ENCODE measurements at regions not wholly inside any gene's neighbourhood (a gene's known extent, or its start where the extent isn't known, plus 50 kb on each side); places are given as distances from the start of the nearest gene placed in this dataset.

- no peak for DNase-seq
Observed at GRCh38 chr9:13744261-13744901, 464.9 kb upstream of the MPDZ start.

- DNase-seq, result no peak
Observed at GRCh38 chr9:13737885-13738284, 458.4 kb upstream of the MPDZ start.

DNA sequence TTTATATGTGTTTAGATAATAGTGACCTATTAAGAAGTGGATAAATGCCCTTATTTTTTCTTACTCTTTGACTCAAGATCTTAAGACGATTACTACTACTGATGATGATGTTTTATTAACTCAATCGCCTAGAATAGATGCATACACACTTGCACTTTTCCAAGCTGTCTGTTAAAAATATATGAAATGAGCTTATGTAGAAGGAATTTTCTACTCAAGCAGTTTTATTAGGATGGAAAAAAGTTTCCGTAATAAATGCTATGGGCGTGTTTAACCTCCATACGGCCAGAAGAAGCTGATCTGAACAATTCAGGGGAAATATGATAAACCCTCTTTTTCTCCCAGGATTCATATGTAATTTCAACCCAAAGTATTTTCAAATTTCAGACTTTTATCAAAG is 455.7 kb upstream of the MPDZ start:
- DNase-seq, result no peak

DNA sequence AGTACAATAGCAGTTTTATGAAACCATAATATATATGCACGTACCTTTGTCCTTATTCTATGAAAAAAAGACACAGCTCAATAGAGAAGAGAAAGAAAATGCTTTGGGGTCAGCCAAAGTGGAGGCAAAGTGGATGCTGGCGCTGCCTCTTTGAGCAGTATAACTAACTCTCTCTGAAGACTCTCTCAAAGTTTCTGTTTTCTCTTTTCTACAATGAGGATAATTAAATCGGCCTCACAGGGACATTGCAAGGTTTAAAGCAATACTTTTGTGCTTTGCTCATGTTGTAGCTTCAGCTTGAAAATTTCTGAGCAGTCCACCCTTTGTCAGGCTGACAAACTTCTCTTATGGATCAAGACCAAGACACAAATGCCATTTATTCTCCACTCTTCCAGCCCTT is 455.1 kb upstream of the MPDZ start:
- no peak for DNase-seq

DNA sequence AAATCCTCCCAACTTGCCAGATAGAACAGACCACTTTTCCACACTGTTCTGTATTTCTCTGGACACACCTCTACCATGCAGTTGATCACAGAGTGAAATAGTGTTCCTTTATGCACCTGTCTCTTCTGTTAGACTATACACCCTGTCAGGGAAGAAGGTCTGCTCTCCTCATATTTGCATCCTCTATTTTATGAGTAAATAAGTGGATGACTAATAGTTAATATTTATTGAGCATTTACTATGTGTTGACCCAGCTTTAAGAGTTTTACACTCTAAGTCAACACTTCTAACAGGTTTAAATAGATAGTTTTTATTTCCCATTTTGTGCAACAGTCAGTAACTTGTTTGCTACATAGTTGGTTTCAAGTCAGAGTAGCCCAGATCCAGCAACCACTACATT is 452.8 kb upstream of the MPDZ start:
- no peak for DNase-seq

- no peak for DNase-seq
Observed at GRCh38 chr9:13731637-13732036, 452.1 kb upstream of the MPDZ start.

DNA sequence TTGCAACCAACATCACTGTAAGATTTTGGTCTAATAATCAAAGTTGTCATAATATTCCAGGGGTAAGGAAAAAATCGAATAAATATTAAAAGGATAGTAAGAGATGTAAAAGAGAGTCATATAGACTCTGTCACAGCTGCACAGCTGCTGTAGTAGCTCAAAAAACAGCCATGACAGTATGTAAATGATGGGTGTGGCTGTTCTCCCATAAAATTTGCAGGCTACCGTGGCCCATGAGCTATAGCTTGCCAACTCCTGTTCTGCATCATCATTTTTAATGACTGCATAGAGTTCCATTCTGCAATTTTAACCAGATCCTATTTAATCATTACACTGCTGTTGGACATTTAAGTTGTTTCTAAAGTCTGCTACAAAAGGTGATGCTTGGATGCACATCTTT is 450.5 kb upstream of the MPDZ start:
- DNase-seq, result no peak

- peak; percentile 68 for DNase-seq
Observed at GRCh38 chr9:13728917-13729811, 449.7 kb upstream of the MPDZ start.

DNA sequence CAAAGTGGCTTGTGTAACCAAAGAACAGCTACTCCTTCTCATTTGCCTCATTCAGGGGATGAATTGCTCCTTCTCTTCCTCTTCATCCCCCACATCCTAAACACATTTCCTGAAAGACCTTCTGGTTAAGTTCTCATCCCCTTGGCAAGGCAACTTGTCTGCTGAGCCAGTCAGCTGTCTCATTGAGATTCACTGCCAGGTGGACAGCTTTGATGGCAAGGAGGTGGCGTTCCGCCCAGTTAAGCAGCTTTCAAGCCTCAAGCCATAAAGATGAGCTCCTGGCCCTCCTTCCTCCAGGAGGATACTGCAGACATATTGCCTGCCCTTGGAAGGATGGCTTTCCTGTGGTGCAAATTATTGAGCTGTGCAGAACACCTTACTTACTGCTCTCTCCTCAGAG is 448.6 kb upstream of the MPDZ start:
- DNase-seq, result no peak

GRCh38 chr9:13726746-13727145 is 447.3 kb upstream of the MPDZ start:
- DNase-seq, result no peak

GRCh38 chr9:13725516-13725915 is 446.0 kb upstream of the MPDZ start:
- DNase-seq, result no peak

- peak; percentile 71 for DNase-seq
Observed at GRCh38 chr9:13721481-13722235, 442.2 kb upstream of the MPDZ start.

- DNase-seq, result peak; percentile 60
Observed at GRCh38 chr9:13719981-13720676, 440.6 kb upstream of the MPDZ start.

- DNase-seq, result peak; percentile 22
Observed at GRCh38 chr9:13719446-13719845, 440.0 kb upstream of the MPDZ start.

DNA sequence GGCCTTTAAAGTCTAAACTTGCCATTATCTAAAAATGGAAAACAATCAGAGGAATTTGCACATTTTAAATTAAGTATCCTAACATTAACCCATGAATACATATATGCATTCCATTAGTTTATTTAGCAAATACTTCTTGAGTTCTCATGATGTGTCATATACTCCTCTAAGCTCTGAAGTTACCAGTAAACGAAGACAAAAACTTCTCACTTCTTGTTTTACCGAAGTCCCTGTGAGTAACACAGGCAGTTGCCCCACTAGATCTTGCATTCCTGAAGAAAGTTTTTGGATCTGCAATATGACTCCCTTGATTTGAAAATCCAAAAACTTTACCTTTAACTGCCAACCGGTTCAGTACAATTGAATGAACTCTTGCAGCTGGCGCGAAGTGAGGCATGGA is 439.0 kb upstream of the MPDZ start:
- DNase-seq, result no peak

DNA sequence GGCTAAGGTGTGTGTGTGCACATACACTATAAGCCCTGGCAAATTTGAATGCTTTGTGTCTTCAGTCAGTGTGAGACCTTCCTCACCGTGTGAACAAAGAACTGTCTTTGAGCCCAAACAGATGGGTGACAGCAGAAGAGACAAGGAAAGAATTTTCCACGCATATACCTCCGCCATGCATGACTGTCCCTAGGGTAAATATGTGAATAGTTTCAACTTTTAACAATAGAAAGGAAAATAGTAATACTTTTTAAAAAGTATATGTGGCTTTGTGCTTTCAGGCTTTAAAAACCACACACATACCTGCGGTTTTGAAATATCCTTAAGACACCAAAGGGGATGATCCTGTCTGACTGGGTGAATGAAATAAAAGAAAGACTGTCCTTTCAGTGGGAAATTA is 438.6 kb upstream of the MPDZ start:
- no peak for DNase-seq

DNA sequence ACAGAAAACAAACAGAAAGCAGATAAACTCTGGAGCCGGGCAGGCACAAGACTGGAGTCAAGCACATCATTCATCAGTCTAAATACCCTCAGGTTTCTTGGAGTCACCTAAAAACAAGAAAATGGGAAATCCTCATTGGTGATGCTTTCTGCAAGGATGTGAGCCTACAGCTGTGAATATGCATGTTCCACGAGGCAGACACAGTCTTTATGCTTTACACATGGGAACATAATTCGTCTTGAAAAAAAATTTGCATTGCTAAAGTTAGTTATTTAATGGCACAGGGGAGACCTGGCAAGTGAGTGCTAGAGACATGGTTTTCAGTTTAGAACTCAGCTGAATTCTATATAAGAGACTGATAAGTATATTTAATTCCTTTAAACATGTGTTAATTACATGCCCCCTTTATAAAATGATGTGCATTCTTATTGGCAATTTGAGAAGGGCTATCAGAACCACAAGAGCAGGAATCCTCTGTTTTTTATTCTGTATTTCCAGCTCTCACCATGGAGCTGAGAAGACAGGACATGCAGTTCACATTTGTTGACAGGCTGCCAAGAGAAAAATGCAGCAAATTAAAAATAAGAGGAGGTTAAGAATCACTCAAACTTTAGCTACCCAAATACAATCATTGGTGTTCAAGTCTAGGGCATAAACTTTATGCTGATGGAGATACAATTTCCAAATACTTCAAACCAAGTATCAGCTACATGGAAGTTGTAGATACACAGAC is 438.0 kb upstream of the MPDZ start:
- DNase-seq, result no peak

GRCh38 chr9:13716601-13717321 is 437.3 kb upstream of the MPDZ start:
- DNase-seq, result no peak

- no peak for DNase-seq
Observed at GRCh38 chr9:13716090-13716489, 436.6 kb upstream of the MPDZ start.

DNA sequence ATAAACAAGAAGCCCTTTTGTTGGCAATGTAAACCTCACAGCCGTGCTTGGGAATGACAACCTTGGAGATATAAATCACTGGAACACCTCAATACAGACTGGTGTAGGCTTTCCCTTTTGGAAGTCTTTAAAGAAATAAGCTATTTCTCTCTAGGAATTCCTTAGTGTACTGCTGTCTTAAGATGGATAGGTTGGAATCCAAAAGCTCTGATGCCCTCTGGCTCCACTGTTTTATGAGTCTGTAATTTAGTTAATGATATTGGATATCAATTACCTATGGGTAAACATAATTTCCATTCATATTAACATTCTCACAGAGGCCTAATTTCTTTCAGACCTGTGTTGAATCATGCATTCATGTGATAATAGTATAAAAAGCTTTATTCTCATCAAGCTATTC is 435.9 kb upstream of the MPDZ start:
- no peak for DNase-seq
